ENCODE measurements at regions not wholly inside any gene's neighbourhood (a gene's known extent, or its start where the extent isn't known, plus 50 kb on each side); places are given as distances from the start of the nearest gene placed in this dataset.
"Not testable (repeated sequence)": the region's sequence is repeated elsewhere in the genome, so short reads cannot be mapped to it uniquely, and the experiment has no call there.

DNA sequence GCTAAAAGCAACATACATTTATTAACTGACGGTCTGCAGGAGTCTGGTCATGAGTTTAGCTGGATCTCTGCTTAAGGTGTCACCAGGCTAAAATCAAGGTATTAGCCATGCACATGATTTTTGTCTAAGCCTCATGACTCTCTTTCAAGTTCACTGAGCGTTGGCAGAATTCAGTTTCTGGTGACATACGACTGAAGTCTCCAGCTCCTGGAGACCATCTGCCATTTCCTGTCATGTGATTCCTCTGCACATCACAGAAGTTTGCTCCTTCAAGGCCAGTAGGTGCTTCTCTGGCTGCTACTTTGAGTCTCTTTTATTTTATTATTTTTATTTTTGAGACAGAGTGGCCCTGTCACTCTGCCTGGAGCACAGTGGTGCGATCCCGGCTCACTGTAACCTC, 148.4 kb upstream of the EYA4 start:
- Mint-ChIP-seq H3K27ac (ENCODE audit: low read depth, unreplicated experiment) (no peak overlapping the region), H3K4me1 (ENCODE audit: insufficient read depth, unreplicated experiment) (no peaks in the 10 kb centered on the region), H3K4me3 (ENCODE audit: unreplicated experiment) (no peak overlapping the region), H3K27me3 (ENCODE audit: insufficient read depth, unreplicated experiment) (peaks cover 95% of the 10 kb centered on the region), H3K9me3 (ENCODE audit: unreplicated experiment) (no peaks in the 10 kb centered on the region), H3K36me3 (ENCODE audit: insufficient read depth, unreplicated experiment) (no peaks in the 10 kb centered on the region)
- no TSS peak for BruUV-seq (replicated peaks)
- POLR2A ChIA-PET = no interaction called here
- TF ChIP-seq, protein P1, sequence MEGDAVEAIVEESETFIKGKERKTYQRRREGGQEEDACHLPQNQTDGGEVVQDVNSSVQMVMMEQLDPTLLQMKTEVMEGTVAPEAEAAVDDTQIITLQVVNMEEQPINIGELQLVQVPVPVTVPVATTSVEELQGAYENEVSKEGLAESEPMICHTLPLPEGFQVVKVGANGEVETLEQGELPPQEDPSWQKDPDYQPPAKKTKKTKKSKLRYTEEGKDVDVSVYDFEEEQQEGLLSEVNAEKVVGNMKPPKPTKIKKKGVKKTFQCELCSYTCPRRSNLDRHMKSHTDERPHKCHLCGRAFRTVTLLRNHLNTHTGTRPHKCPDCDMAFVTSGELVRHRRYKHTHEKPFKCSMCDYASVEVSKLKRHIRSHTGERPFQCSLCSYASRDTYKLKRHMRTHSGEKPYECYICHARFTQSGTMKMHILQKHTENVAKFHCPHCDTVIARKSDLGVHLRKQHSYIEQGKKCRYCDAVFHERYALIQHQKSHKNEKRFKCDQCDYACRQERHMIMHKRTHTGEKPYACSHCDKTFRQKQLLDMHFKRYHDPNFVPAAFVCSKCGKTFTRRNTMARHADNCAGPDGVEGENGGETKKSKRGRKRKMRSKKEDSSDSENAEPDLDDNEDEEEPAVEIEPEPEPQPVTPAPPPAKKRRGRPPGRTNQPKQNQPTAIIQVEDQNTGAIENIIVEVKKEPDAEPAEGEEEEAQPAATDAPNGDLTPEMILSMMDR (IDR thresholded peaks at IDR 0.05; ENCODE audit: unreplicated experiment) = no peak
- intact Hi-C loops (cut with micrococcal nuclease) = no loop called here
- CTCF ChIA-PET = no interaction called here
- DNase-seq (ENCODE audit: unreplicated experiment) = no peak

DNA sequence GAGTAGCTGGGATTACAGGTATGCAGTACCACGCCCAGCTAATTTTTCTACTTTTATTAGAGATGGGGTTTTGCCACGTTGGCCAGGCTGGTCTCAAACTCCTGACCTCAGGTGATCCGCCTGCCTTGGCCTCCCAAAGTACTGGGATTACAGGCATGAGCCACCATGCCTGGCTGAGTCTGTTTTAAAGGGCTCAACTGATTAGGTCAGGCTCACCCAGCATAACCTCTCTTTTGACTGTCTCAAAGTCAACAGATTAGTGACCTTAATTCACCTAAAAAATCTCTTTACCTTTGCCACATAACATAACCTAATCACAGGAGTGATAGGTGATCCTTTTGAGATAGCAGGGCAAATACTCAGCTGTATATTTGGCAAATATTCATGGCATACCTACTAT, 147.9 kb upstream of the EYA4 start:
- POLR2A ChIA-PET; CTCF ChIA-PET; H3K4me3 Mint-ChIP-seq (ENCODE audit: unreplicated experiment); BruUV-seq (replicated peaks); intact Hi-C loops (cut with micrococcal nuclease); H3K27ac Mint-ChIP-seq (ENCODE audit: low read depth, unreplicated experiment); H3K4me1 Mint-ChIP-seq (ENCODE audit: insufficient read depth, unreplicated experiment); H3K36me3 Mint-ChIP-seq (ENCODE audit: insufficient read depth, unreplicated experiment); H3K9me3 Mint-ChIP-seq (ENCODE audit: unreplicated experiment); DNase-seq (ENCODE audit: unreplicated experiment): not testable (repeated sequence)
- H3K27me3 Mint-ChIP-seq (ENCODE audit: insufficient read depth, unreplicated experiment) = peaks cover 94% of the 10 kb centered on the region

DNA sequence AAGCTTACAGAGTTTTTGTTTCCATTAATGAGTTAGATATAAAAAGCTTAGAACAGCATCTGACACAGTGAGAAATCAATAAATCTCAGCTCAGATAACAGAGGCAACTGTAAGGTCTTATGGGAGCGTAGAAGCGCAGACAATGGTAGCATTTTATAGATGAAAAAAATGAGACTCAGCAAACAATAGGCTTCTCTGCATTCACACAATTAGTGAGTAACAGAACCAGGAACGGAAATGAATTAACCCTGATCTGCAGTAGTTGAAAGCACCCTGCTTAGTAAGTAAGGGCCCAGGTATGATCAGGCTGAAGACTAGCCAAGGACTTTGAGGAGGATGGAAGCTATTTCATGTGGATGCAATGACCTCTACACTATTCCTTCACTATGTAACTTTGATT, 147.2 kb upstream of the EYA4 start:
- Mint-ChIP-seq H3K4me1 (ENCODE audit: insufficient read depth, unreplicated experiment) (no peaks in the 10 kb centered on the region), H3K9me3 (ENCODE audit: unreplicated experiment) (no peaks in the 10 kb centered on the region), H3K27ac (ENCODE audit: low read depth, unreplicated experiment) (no peak overlapping the region), H3K36me3 (ENCODE audit: insufficient read depth, unreplicated experiment) (no peaks in the 10 kb centered on the region), H3K4me3 (ENCODE audit: unreplicated experiment) (no peak overlapping the region), H3K27me3 (ENCODE audit: insufficient read depth, unreplicated experiment) (peaks cover 89% of the 10 kb centered on the region)
- intact Hi-C loops (cut with micrococcal nuclease) = no loop called here
- POLR2A ChIA-PET = no interaction called here
- TF ChIP-seq, protein P1 (IDR thresholded peaks at IDR 0.05; ENCODE audit: unreplicated experiment) = no peak
- no TSS peak for BruUV-seq (replicated peaks)
- no peak for DNase-seq (ENCODE audit: unreplicated experiment)
- CTCF ChIA-PET = no interaction called here

DNA sequence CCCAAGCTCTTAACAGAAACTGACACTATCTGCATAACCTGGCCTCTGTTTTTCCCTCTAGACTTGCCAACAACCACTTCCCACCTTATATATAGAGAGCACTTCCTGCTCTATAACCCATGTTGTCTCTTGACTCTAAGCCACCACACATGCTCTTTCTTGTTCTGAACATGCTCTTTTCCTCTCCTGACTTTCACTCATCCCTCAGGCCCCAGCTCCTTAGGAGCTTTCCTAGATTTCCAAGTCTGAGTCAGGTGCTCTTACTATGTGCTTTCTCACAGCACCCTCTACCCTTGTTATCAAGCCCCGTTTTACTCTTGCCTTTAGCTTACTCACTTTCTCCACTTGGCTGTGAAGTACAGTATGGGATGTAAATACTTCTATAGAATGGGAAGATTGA, 143.9 kb upstream of the EYA4 start:
- no peaks in the 10 kb centered on the region for H3K4me1 Mint-ChIP-seq (ENCODE audit: insufficient read depth, unreplicated experiment)
- intact Hi-C loops (cut with micrococcal nuclease) = no loop called here
- no peak for DNase-seq (ENCODE audit: unreplicated experiment)
- no peak overlapping the region for H3K4me3 Mint-ChIP-seq (ENCODE audit: unreplicated experiment)
- H3K27me3 Mint-ChIP-seq (ENCODE audit: insufficient read depth, unreplicated experiment) = peaks cover 88% of the 10 kb centered on the region
- BruUV-seq (replicated peaks) = no TSS peak
- CTCF ChIA-PET = interaction anchor here (1.1 kb wide), 1 partner anchor 135 kb away, joined by 5 read pairs; no protein-coding TSS in a partner anchor
- TF ChIP-seq, protein P1 (IDR thresholded peaks at IDR 0.05; ENCODE audit: unreplicated experiment) = no peak
- H3K27ac Mint-ChIP-seq (ENCODE audit: low read depth, unreplicated experiment) = no peak overlapping the region
- no peaks in the 10 kb centered on the region for H3K9me3 Mint-ChIP-seq (ENCODE audit: unreplicated experiment)
- H3K36me3 Mint-ChIP-seq (ENCODE audit: insufficient read depth, unreplicated experiment) = no peaks in the 10 kb centered on the region
- POLR2A ChIA-PET = no interaction called here

DNA sequence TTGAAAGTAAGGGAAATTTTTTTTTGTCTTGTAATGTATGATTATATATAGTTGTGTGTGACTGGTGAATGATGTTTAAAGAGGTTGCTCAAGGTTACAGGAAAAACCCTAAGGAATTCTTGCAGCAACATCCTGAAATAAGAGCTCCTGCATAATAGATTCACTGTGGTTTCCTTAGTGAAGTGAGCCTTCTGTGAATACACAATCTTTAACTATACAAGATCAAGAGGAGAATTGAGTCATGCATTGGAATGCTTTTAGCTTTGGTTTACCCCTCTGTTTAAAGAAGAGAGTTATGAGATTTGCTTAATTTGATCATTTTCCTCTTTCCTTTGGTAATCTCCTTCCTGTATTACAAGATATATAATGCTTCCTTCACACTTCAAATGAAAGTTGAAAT, 141.6 kb upstream of the EYA4 start:
- BruUV-seq (replicated peaks) = no TSS peak
- TF ChIP-seq, protein P1 (IDR thresholded peaks at IDR 0.05; ENCODE audit: unreplicated experiment) = no peak
- H3K9me3 Mint-ChIP-seq (ENCODE audit: unreplicated experiment) = no peaks in the 10 kb centered on the region
- POLR2A ChIA-PET = no interaction called here
- H3K27ac Mint-ChIP-seq (ENCODE audit: low read depth, unreplicated experiment) = no peak overlapping the region
- DNase-seq (ENCODE audit: unreplicated experiment) = peak; percentile 38
- no peaks in the 10 kb centered on the region for H3K36me3 Mint-ChIP-seq (ENCODE audit: insufficient read depth, unreplicated experiment)
- H3K4me1 Mint-ChIP-seq (ENCODE audit: insufficient read depth, unreplicated experiment) = no peaks in the 10 kb centered on the region
- intact Hi-C loops (cut with micrococcal nuclease) = no loop called here
- H3K4me3 Mint-ChIP-seq (ENCODE audit: unreplicated experiment) = no peak overlapping the region
- CTCF ChIA-PET = no interaction called here
- peaks cover 86% of the 10 kb centered on the region for H3K27me3 Mint-ChIP-seq (ENCODE audit: insufficient read depth, unreplicated experiment)

All from MCF 10A (cell line).